OCI-LY3 (cell line): ENCODE measurements at regions not wholly inside any gene's neighbourhood (a gene's known extent, or its start where the extent isn't known, plus 50 kb on each side); places are given as distances from the start of the nearest gene placed in this dataset.

ENCODE experiments used
- CTCF ChIP-seq: fragments of 200-600, 300-600 bp; sonication (generic); IDR thresholded peaks from 2 replicates; pipeline ENCODE4 v1.5.1; 2014; ENCODE audit warnings: antibody characterized with exemption, low read length, low read depth
- EZH2phosphoT487 ChIP-seq: fragments of 200-600 bp; shearing (Covaris generic); IDR thresholded peaks from 2 replicates; pipeline ENCODE4 v1.6.1; 2018; ENCODE audit warnings: antibody characterized with exemption, mixed run types, low read depth

GRCh38 chr4:98771959-98772632, 113.7 kb upstream of the TSPAN5 start:
- TF ChIP-seq CTCF (no peak), EZH2phosphoT487 (no peak)
